ENCODE measurements at regions not wholly inside any gene's neighbourhood (a gene's known extent, or its start where the extent isn't known, plus 50 kb on each side); places are given as distances from the start of the nearest gene placed in this dataset.

DNA sequence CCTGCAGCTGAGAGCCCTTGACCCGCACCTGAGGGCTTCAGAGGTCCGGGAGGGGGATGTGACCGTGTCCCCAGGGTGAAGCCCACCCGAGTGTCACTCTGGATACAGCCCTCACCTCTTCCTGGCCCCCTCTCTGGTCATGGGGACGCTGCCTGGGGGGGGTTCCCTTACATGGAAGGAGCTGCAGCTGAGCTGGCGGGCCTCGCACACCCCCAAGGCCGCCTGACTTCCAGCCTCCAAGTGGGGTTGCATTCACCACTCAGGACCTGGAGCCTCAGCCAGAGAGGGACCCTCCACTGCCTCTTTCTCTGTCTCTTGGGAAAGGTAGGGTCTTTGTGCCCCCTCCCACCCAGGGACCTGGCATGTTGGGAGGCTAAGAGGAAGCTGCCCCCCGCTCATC is 284.6 kb downstream of the SEC14L1 start:
- no peak for TF ChIP-seq JUND (IDR thresholded peaks at IDR 0.05; ENCODE audit: low read depth)
- in situ Hi-C loops (cut with HindIII; ENCODE audit: low pct_unique_long_range_greater_than_20kb, low sequenced_read_pairs): no loop called here
- DNase-seq (ENCODE audit: low read depth in 1 of 2, low spot score in 1 of 2): no peak

DNA sequence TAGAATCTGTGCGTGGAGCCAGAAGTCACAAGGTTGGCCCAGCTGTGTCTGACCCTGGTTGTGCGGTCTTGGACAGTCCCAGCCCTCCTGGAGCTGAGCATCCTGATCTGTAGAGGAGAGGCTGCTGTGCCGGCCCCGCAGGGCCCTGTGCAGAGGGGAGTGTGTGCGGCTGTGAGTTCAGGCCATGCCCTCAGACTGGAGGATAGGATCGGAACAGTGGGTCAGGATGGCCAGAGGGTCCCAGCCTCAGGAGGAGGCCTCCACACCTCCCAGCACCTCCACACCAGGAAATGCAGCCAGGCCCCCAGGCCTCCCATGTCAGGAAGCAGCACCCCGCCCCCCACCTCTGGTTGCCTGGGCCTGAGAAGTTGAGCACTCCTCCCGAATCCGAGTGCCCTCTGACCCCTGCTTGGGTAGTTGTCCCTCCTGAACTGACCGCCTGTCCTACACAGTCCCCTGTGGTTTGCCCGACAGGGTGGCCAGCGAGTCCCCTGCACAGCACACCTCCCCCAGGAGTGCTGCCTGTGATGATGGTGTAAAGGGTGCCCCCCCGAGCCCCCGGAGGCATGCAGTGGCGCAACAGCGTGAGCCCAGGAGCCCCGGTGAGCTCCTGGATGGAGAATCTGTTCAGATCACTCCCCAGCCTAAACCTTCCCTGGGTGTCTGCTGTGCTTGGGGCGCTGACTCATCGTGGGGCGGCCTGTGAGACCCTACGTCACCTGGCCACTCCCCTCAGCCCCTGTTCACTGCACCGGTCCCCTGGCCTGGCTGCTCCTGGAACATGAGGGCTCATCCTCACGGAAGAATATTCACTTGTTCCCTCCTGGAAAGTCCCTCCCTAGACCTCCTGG is 285.2 kb downstream of the SEC14L1 start:
- no peak for DNase-seq (ENCODE audit: low read depth in 1 of 2, low spot score in 1 of 2)
- no peak for TF ChIP-seq JUND (IDR thresholded peaks at IDR 0.05; ENCODE audit: low read depth)
- in situ Hi-C loops (cut with HindIII; ENCODE audit: low pct_unique_long_range_greater_than_20kb, low sequenced_read_pairs): no loop called here

DNA sequence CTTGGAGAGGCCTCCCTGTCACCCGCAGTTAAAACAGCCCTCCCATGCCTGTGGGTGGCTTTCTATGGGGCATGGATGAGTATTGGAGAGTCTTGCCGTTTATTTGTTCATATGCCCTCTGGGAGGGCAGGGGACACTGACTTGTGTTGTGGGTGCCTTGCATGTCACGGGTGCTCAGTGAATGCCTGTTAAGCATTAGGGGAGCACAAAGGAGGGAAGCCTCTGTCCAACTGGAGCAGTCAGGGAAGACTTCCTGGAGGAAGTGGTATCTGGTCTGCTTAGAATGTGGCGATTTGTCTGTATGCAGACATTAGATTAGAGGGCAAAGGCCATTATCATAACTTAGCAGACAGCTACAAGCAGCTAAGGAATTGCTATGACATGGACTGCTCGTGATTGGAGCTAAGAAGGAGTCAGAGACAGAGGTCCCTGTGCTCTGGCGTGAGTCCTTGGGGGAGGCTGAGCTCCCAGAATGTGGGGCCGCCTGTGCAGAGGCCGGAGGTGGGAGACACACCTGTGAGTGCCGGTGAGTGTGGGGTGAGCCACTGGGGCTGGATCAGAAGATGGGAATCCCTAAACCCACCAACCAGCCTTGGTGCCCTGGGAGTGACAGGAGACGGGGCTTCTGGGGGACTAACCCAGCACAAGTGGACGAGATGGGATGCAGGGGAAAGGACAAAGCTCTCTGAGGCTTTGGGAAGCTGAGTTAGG is 286.1 kb downstream of the SEC14L1 start:
- DNase-seq (ENCODE audit: low read depth in 1 of 2, low spot score in 1 of 2): no peak
- in situ Hi-C loops (cut with HindIII; ENCODE audit: low pct_unique_long_range_greater_than_20kb, low sequenced_read_pairs): no loop called here
- no peak for TF ChIP-seq JUND (IDR thresholded peaks at IDR 0.05; ENCODE audit: low read depth)

DNA sequence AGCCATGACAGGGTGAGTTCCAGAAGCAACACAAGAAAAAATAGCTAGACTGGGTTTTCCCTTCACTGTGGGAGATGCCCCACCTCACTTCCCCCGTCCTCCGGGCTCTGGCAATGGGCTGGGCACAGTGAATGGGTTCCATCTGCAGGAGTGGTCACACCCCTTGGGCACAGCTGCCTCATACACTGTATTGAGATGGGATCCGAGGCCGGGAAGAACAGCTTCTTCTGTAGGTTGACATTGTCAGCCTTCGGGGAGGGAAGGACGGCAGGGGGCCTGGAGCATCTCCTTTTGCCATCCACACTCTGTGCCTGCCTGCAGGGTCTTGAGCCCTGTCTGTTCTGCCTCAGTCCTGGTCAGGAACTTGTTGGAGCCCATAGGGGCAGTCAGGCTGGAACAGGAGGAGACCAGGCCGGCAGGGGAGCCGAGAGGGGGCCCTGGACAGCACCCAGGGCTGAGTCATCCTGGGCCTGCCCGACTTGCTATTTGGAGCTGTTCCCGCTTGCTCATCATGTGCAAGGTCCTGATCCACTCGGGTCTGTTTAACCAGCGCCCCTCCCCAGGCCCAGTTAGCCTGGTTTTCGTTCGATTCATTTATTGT is 286.7 kb downstream of the SEC14L1 start:
- no peak for TF ChIP-seq JUND (IDR thresholded peaks at IDR 0.05; ENCODE audit: low read depth)
- in situ Hi-C loops (cut with HindIII; ENCODE audit: low pct_unique_long_range_greater_than_20kb, low sequenced_read_pairs): no loop called here

DNA sequence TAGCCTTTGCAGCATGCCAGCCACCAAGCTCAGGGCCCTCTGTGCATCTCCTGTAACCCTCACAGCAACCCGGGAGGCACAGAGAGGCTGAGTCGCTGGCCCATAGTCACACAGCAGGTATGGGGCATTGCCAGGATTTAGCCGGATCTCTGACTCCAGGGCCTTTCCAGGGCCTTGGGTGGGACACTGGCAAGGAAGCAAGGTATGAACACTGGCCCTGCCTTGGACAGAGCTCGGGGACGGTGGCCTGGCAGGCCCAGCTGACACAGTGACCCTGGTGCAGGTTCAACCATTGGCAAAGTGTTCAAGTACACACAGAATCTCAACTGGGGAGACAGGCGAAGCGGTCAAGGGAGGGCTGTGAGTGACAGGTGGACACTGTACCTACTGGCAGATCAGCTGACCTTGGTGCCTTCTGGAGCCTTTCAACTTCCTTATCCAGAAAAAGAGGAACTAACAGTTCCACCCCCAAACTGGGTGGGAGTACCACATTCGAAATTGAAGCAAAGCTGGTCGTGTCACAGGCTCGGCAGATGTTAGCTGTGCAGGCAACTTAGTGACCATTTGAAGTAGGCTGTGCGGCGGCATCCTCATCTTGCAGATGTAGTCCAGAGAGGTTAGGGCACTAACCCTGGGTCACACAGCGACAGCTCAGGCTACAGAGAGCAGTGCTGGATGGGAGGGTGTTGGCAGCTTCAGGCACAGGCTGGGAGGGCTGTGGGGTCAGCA is 287.4 kb downstream of the SEC14L1 start:
- TF ChIP-seq JUND (IDR thresholded peaks at IDR 0.05; ENCODE audit: low read depth): no peak
- in situ Hi-C loops (cut with HindIII; ENCODE audit: low pct_unique_long_range_greater_than_20kb, low sequenced_read_pairs): no loop called here
- DNase-seq (ENCODE audit: low read depth in 1 of 2, low spot score in 1 of 2): no peak

More for the DNA sequence above, 286.7 kb downstream of the SEC14L1 start:
- no peak for DNase-seq (ENCODE audit: low read depth in 1 of 2, low spot score in 1 of 2)

DNA sequence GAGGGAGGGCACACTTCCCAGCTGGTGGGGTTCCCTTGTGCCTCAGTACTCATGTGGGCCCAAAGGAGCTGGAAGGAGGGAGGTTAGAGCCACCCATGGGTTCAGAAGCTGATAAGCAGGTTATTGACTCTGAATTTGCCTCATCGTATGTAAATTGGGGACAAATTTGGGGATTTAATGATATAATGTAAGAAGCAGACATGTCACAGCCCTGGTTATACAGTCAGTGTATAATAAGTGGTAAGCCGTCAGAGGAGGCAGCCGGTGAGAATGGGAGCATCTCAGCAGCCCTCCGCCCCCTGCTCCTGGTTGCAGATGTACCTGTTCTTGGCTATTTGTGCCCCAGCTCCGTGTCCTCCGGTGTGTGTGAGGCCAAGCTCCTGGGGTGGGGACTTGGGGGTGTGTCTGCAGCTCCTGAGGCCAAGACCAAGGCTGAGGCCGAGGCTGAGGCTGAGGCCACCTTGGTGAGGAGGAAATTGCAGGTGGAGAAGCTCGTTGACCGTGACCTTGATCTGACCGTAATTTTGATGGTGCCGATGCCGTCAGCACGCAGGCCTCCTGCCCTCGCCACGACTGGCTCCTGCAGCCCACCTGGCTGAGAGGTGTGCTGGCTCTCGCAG is 288.1 kb downstream of the SEC14L1 start:
- in situ Hi-C loops (cut with HindIII; ENCODE audit: low pct_unique_long_range_greater_than_20kb, low sequenced_read_pairs): no loop called here
- TF ChIP-seq JUND (IDR thresholded peaks at IDR 0.05; ENCODE audit: low read depth): no peak
- DNase-seq (ENCODE audit: low read depth in 1 of 2, low spot score in 1 of 2): no peak

DNA sequence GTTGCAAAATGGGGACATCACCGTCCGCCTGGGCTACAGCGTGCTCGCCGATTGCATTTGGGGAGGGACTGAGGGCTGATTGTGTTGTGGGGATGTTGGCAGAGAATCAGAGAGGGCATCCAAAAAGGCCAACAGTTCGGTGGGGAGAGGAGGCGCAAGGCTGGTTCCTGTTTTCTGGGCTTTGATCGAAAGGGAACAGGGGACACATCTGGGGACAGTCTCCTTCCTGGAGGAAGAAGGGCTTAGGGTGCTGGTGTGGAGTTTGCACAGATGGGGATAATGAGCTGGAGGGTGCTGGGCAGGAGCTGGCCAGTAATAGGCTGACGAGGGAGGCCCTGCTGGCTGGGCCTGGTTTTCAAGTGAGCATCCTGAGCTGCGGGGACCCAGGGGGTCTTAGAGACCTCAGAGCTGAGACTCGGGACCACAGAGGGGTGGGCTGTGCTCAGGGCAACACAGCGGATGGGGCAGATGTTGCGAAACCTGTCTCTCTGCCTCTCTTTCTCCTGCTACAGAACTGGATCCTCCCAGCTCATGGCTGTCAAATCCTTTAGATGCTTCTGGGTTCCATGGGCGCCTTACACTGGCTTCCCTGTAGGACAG is 288.7 kb downstream of the SEC14L1 start:
- in situ Hi-C loops (cut with HindIII; ENCODE audit: low pct_unique_long_range_greater_than_20kb, low sequenced_read_pairs): no loop called here
- no peak for TF ChIP-seq JUND (IDR thresholded peaks at IDR 0.05; ENCODE audit: low read depth)
- no peak for DNase-seq (ENCODE audit: low read depth in 1 of 2, low spot score in 1 of 2)

DNA sequence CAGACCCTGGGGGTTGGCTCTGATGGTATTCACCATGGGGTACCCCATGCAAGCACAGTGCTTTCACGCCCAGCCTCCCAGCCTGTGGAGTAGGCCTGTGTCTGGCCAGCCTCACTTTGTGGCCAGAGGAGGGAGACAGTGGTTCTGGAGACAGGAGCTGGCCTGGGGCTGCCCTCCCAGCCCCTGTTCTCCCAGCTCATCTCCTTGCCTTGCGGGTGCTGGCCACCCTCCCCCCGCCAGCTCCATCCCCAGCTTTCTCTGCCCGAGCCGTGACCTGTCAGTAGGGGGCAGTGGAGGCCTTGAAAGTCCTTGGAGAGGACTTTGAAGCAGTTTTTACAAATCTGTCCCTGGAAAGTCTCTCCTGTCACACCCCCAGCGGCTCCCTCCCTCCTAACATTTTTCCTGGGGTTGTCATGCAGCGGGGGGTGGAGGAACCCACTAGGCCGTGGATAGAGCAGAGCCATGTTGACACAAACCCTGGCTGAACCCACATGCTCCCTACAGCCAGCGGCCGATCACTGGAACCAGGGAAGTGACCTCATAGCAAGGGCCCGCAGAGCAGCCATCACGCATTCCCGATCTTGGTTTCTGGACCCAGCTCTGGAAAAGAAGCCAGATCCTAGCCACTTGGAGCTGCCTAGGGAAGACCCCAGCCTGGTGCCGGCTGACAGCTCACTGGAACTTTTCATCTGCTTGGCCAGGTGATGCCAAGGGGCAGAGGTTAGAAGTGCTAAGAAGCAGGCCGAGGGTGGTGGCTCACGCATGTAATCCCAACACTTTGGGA is 289.4 kb downstream of the SEC14L1 start:
- DNase-seq (ENCODE audit: low read depth in 1 of 2, low spot score in 1 of 2): peak; percentile 70 to 79
- TF ChIP-seq JUND (IDR thresholded peaks at IDR 0.05; ENCODE audit: low read depth): no peak
- in situ Hi-C loops (cut with HindIII; ENCODE audit: low pct_unique_long_range_greater_than_20kb, low sequenced_read_pairs): no loop called here

DNA sequence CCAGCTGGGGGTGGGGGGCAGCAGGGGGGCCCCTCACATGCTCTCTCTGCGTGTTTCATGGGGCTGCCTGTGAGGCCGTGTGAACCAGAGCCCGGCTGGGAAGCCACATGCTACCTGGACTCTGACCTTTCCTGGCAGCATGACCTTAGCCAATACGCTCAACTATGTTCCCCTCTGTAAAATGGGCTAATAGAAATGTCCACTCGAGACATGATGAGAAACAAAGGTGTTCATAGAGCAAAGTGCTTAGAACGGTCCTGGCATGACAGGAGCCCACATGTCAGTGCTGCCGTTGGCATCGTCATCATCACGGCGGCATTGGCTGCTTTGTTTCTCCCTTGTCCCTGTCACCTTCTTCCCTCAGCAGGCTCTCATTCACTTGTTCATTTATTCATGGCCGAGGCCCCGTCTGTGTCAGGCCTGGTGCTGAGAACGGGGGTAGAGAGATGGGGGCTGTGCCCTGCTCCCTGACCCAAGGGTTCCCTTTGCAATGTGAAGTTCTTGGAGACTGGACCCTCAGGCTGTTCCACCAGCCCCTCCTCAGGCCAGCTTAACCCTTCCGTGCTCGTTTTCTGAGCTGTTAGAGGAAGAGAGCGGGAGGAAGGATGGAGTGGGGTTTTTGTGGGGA is 291.4 kb downstream of the SEC14L1 start:
- in situ Hi-C loops (cut with HindIII; ENCODE audit: low pct_unique_long_range_greater_than_20kb, low sequenced_read_pairs): no loop called here
- DNase-seq (ENCODE audit: low read depth in 1 of 2, low spot score in 1 of 2): no peak
- no peak for TF ChIP-seq JUND (IDR thresholded peaks at IDR 0.05; ENCODE audit: low read depth)

DNA sequence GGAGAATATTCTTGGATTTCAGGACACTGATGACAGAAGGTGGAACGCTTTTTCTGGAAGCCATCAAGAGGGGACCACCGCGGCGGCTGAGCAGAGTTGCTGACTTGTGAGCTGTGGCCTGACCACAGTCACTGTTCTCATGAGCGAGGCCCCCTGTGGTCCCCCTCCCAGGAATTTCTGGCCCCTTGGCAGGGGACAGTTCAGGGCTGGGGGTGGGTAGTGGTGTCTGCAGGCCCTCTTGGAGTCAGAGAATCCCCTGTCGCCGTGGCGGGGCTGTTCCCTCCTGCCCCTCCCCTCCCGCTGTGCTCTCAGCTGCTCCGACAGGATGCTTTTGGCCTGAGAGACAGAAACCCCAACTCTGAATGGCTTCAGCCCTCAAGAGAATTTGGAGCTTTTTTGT is 292.0 kb downstream of the SEC14L1 start:
- DNase-seq (ENCODE audit: low read depth in 1 of 2, low spot score in 1 of 2): no peak
- in situ Hi-C loops (cut with HindIII; ENCODE audit: low pct_unique_long_range_greater_than_20kb, low sequenced_read_pairs): no loop called here
- no peak for TF ChIP-seq JUND (IDR thresholded peaks at IDR 0.05; ENCODE audit: low read depth)

All from T47D (cell line).